GM23248 (cell line): ENCODE measurements at regions not wholly inside any gene's neighbourhood (a gene's known extent, or its start where the extent isn't known, plus 50 kb on each side); places are given as distances from the start of the nearest gene placed in this dataset.

ENCODE experiments used
- DNase-seq: peaks from one replicate; pipeline ENCODE4 v3.0.0-alpha.2; 2015
- H2AFZ ChIP-seq: fragments of 200-600 bp; sonication (generic); 2 replicates; pipeline ENCODE4 v1.6.1; 2016; ENCODE audit warnings: antibody characterized with exemption
- H3F3A ChIP-seq: fragments of 200-600 bp; sonication (generic); 2 replicates; pipeline ENCODE4 v1.6.1; 2016; ENCODE audit warnings: mild to moderate bottlenecking, antibody characterized with exemption, mixed run types; ENCODE audit not compliant: insufficient read depth
- H3K27ac ChIP-seq: fragments of 200-600 bp; sonication (generic); 2 replicates; pipeline ENCODE4 v1.5.1; 2016; ENCODE audit warnings: mild to moderate bottlenecking
- H3K27me3 ChIP-seq: fragments of 200-600 bp; sonication (generic); replicated peaks from 2 replicates; pipeline ENCODE4 v1.6.1; 2016; ENCODE audit warnings: mild to moderate bottlenecking; ENCODE audit not compliant: insufficient read depth
- H3K36me3 ChIP-seq: fragments of 200-600 bp; sonication (generic); 2 replicates; pipeline ENCODE4 v1.6.1; 2016; ENCODE audit warnings: low read depth, mild to moderate bottlenecking
- H3K4me1 ChIP-seq: fragments of 200-600 bp; sonication (generic); 2 replicates; pipeline ENCODE4 v1.6.1; 2016; ENCODE audit warnings: mild to moderate bottlenecking; ENCODE audit not compliant: insufficient read depth
- H3K4me2 ChIP-seq: fragments of 200-600 bp; sonication (generic); one replicate; pipeline ENCODE4 v1.6.1; 2016; ENCODE audit warnings: mild to moderate bottlenecking; ENCODE audit not compliant: unreplicated experiment
- H3K4me3 ChIP-seq: fragments of 200-600 bp; sonication (generic); 2 replicates; pipeline ENCODE4 v1.5.1; 2016; ENCODE audit warnings: mild to moderate bottlenecking
- H3K79me2 ChIP-seq: fragments of 200-600 bp; sonication (generic); 2 replicates; pipeline ENCODE4 v1.6.1; 2016; ENCODE audit warnings: mild to moderate bottlenecking; ENCODE audit not compliant: insufficient read depth
- H3K9ac ChIP-seq: fragments of 200-600 bp; sonication (generic); 2 replicates; pipeline ENCODE4 v1.6.1; 2016; ENCODE audit warnings: mild to moderate bottlenecking
- H3K9me2 ChIP-seq: fragments of 200-600 bp; sonication (generic); 2 replicates; pipeline ENCODE4 v1.6.1; 2016; ENCODE audit warnings: mixed run types, mild to moderate bottlenecking, moderate library complexity; ENCODE audit not compliant: insufficient read depth
- H3K9me3 ChIP-seq: fragments of 200-600 bp; sonication (generic); one replicate; pipeline ENCODE4 v1.6.1; 2017; ENCODE audit warnings: low read depth
- H4K20me1 ChIP-seq: fragments of 200-600 bp; sonication (generic); 2 replicates; pipeline ENCODE4 v1.6.0; 2016; ENCODE audit not compliant: insufficient read depth
- EZH2 ChIP-seq: fragments of 200-600 bp; sonication (generic); IDR thresholded peaks from 2 replicates; pipeline ENCODE4 v1.6.1; 2018; ENCODE audit warnings: antibody characterized with exemption, mild to moderate bottlenecking; ENCODE audit not compliant: insufficient read depth, poor library complexity, severe bottlenecking
- EZH2phosphoT487 ChIP-seq: fragments of 200-600 bp; sonication (generic); IDR thresholded peaks from 2 replicates; pipeline ENCODE4 v1.6.1; 2018; ENCODE audit warnings: antibody characterized with exemption, moderate library complexity, mild to moderate bottlenecking, low read depth; ENCODE audit not compliant: insufficient read depth
- WGBS, 2 experiments: methylation state at CpG; one replicate each; pipeline ENCODE4 v1.1.6; 2015 to 2017; ENCODE audit warnings: low lambda C conversion rate in 2 of 2, low coverage in 1 of 2; ENCODE audit errors: missing lambda C conversion rate in 2 of 2; 5-methylcytosine and 5-hydroxymethylcytosine counted together
- in situ Hi-C: fragments of 300-500 bp; cut with MboI; formaldehyde crosslinking; loops from 2 replicates; pipeline ENCODE4 v1.15.0; 2020

GRCh38 chr3:165643425-165643824 lies 193.8 kb downstream of the BCHE start:
- DNase-seq: peak; percentile 45
- WGBS, 2 experiments: 38 to 45% methylated on average over 2 of the region's 2 CpGs
- peak overlapping the region; percentile 55 for H2AFZ ChIP-seq

GRCh38 chr3:165642761-165643420 lies 194.3 kb downstream of the BCHE start:
- H3F3A ChIP-seq: peaks cover 12% of the 10 kb centered on the region
- peak overlapping the region; percentile 79 for H3K27ac ChIP-seq
- WGBS, 2 experiments: 1% methylated on average over 4 of the region's 4 CpGs
- H3K79me2 ChIP-seq: no peaks in the 10 kb centered on the region
- H3K4me1 ChIP-seq: peaks cover 12% of the 10 kb centered on the region
- peak; percentile 92 for DNase-seq
- H3K9ac ChIP-seq: 0 out of 2 replicates have a peak overlapping the region, but pooled peaks have one; percentile 24
- TF ChIP-seq EZH2phosphoT487 (no peak), EZH2 (no peak)
- peak overlapping the region; percentile 62 for H3K4me2 ChIP-seq
- H3K27me3 ChIP-seq: no peaks in the 10 kb centered on the region
- H3K4me3 ChIP-seq: peak overlapping the region; percentile 47; the same call in 1 of the 2 replicates
- in situ Hi-C loops: no loop called here
- no peaks in the 10 kb centered on the region for H3K9me3 ChIP-seq
- no peaks in the 10 kb centered on the region for H3K9me2 ChIP-seq
- no peaks in the 10 kb centered on the region for H3K36me3 ChIP-seq
- H4K20me1 ChIP-seq: no peaks in the 10 kb centered on the region
- H2AFZ ChIP-seq: peak overlapping the region; percentile 55

More at GRCh38 chr3:165643425-165643824, 193.8 kb downstream of the BCHE start:
- Histone ChIP-seq H3K36me3 (no peaks in the 10 kb centered on the region), H4K20me1 (no peaks in the 10 kb centered on the region), H3K27ac (peak overlapping the region; percentile 79), H3K79me2 (no peaks in the 10 kb centered on the region), H3K9me2 (no peaks in the 10 kb centered on the region), H3F3A (peaks cover 12% of the 10 kb centered on the region), H3K4me2 (peak overlapping the region; percentile 22), H3K4me1 (peaks cover 12% of the 10 kb centered on the region), H3K27me3 (no peaks in the 10 kb centered on the region), H3K4me3 (no peak overlapping the region), H3K9me3 (no peaks in the 10 kb centered on the region), H3K9ac (0 out of 2 replicates have a peak overlapping the region, but pooled peaks have one; percentile 24)
- in situ Hi-C loops: no loop called here
- TF ChIP-seq EZH2 (no peak), EZH2phosphoT487 (no peak)

GRCh38 chr3:165641569-165642310 lies 195.5 kb downstream of the BCHE start:
- no peak for DNase-seq
- Histone ChIP-seq H3K4me2 (no peak overlapping the region), H3K27me3 (no peaks in the 10 kb centered on the region), H3K27ac (no peak overlapping the region), H3K9ac (no peak overlapping the region), H3K4me3 (no peak overlapping the region), H2AFZ (no peak overlapping the region), H4K20me1 (no peaks in the 10 kb centered on the region), H3K4me1 (peaks cover 12% of the 10 kb centered on the region), H3K79me2 (no peaks in the 10 kb centered on the region), H3K9me3 (no peaks in the 10 kb centered on the region), H3K36me3 (no peaks in the 10 kb centered on the region), H3K9me2 (no peaks in the 10 kb centered on the region), H3F3A (peaks cover 12% of the 10 kb centered on the region)
- TF ChIP-seq EZH2phosphoT487 (no peak), EZH2 (no peak)
- 32 to 35% methylated on average over 5 of the region's 5 CpGs for WGBS, 2 experiments
- in situ Hi-C loops: no loop called here

DNA sequence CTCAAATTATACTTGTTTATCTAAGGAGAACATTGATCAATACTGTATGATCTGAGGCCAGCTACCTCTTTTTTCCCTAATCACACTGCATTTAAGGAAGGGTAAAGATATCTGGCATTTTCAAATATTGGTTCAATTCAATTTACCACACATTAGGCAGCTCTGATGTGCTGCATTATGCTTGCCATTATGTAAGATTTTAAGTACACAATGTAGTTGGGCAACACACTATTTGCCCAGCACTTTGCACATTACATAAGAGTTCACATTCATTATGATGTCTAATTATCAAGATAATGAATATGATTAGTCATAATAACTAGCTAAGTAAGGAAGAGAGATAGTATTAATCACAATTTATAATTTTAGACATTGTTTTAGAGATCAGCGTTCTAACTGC lies 196.3 kb downstream of the BCHE start:
- Histone ChIP-seq H3F3A (peaks cover 12% of the 10 kb centered on the region), H4K20me1 (no peaks in the 10 kb centered on the region), H3K79me2 (no peaks in the 10 kb centered on the region), H3K9me2 (no peaks in the 10 kb centered on the region), H3K9ac (no peak overlapping the region), H3K4me3 (no peak overlapping the region), H2AFZ (no peak overlapping the region), H3K4me2 (no peak overlapping the region), H3K27me3 (no peaks in the 10 kb centered on the region), H3K9me3 (no peaks in the 10 kb centered on the region), H3K36me3 (no peaks in the 10 kb centered on the region), H3K4me1 (peaks cover 12% of the 10 kb centered on the region), H3K27ac (no peak overlapping the region)
- in situ Hi-C loops: no loop called here
- no peak for TF ChIP-seq EZH2phosphoT487
- TF ChIP-seq EZH2: no peak
- no peak for DNase-seq
- 38 to 47% methylated on average over 1 of the region's 1 CpG for WGBS, 2 experiments
